Ishikawa (cell line): ENCODE measurements at regions not wholly inside any gene's neighbourhood (a gene's known extent, or its start where the extent isn't known, plus 50 kb on each side); places are given as distances from the start of the nearest gene placed in this dataset.

Experiments
- CEBPB ChIP-seq: IDR thresholded peaks from 2 replicates; pipeline ENCODE4 v1.6.1; 2012
- CREB1 ChIP-seq: IDR thresholded peaks from 2 replicates; pipeline ENCODE4 v1.6.1; 2012; ENCODE audit warnings: low read depth
- EGR1 ChIP-seq: IDR thresholded peaks from 2 replicates; pipeline ENCODE4 v1.6.1; 2012
- EP300 ChIP-seq: IDR thresholded peaks from 2 replicates; pipeline ENCODE4 v1.6.1; 2012; ENCODE audit warnings: borderline replicate concordance
- FOXM1 ChIP-seq: IDR thresholded peaks from 2 replicates; pipeline ENCODE4 v1.6.1; 2012; ENCODE audit warnings: low read depth, borderline replicate concordance
- NFIC ChIP-seq: IDR thresholded peaks from 2 replicates; pipeline ENCODE4 v1.6.1; 2012
- RAD21 ChIP-seq: IDR thresholded peaks from 2 replicates; pipeline ENCODE4 v1.6.1; 2012; ENCODE audit warnings: low read depth
- TAF1 ChIP-seq: IDR thresholded peaks from 2 replicates; pipeline ENCODE4 v1.6.1; 2012; ENCODE audit warnings: low read depth, mild to moderate bottlenecking
- TEAD4 ChIP-seq: IDR thresholded peaks from 2 replicates; pipeline ENCODE4 v1.6.1; 2012
- YY1 ChIP-seq: IDR thresholded peaks from 2 replicates; pipeline ENCODE4 v1.6.1; 2012; ENCODE audit warnings: low read depth
- ZBTB7A ChIP-seq: IDR thresholded peaks from 2 replicates; pipeline ENCODE4 v1.6.1; 2012; ENCODE audit warnings: low read depth
- TF ChIP-seq, protein P1 (sequence below): IDR thresholded peaks from 2 replicates; pipeline ENCODE4 v1.6.1; 2012
- TF ChIP-seq, protein P2 (sequence below): IDR thresholded peaks from 2 replicates; pipeline ENCODE4 v1.6.1; 2012
- TF ChIP-seq, protein P3 (sequence below): IDR thresholded peaks from 2 replicates; pipeline ENCODE4 v1.6.1; 2012; ENCODE audit warnings: low read depth, mild to moderate bottlenecking

- TF ChIP-seq EP300 (no peak), CREB1 (no peak), NFIC (no peak), RAD21 (no peak), CEBPB (no peak), ZBTB7A (no peak), FOXM1 (no peak), EGR1 (no peak), TAF1 (no peak), YY1 (no peak), TEAD4 (no peak)
- TF ChIP-seq, protein P1, sequence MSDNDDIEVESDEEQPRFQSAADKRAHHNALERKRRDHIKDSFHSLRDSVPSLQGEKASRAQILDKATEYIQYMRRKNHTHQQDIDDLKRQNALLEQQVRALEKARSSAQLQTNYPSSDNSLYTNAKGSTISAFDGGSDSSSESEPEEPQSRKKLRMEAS, result no peak
- TF ChIP-seq, protein P2, sequence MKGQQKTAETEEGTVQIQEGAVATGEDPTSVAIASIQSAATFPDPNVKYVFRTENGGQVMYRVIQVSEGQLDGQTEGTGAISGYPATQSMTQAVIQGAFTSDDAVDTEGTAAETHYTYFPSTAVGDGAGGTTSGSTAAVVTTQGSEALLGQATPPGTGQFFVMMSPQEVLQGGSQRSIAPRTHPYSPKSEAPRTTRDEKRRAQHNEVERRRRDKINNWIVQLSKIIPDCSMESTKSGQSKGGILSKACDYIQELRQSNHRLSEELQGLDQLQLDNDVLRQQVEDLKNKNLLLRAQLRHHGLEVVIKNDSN, result no peak
- TF ChIP-seq, protein P3, sequence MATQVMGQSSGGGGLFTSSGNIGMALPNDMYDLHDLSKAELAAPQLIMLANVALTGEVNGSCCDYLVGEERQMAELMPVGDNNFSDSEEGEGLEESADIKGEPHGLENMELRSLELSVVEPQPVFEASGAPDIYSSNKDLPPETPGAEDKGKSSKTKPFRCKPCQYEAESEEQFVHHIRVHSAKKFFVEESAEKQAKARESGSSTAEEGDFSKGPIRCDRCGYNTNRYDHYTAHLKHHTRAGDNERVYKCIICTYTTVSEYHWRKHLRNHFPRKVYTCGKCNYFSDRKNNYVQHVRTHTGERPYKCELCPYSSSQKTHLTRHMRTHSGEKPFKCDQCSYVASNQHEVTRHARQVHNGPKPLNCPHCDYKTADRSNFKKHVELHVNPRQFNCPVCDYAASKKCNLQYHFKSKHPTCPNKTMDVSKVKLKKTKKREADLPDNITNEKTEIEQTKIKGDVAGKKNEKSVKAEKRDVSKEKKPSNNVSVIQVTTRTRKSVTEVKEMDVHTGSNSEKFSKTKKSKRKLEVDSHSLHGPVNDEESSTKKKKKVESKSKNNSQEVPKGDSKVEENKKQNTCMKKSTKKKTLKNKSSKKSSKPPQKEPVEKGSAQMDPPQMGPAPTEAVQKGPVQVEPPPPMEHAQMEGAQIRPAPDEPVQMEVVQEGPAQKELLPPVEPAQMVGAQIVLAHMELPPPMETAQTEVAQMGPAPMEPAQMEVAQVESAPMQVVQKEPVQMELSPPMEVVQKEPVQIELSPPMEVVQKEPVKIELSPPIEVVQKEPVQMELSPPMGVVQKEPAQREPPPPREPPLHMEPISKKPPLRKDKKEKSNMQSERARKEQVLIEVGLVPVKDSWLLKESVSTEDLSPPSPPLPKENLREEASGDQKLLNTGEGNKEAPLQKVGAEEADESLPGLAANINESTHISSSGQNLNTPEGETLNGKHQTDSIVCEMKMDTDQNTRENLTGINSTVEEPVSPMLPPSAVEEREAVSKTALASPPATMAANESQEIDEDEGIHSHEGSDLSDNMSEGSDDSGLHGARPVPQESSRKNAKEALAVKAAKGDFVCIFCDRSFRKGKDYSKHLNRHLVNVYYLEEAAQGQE, result no peak
These were observed 442.8 kb upstream of the PODXL start for GRCh38 chr7:131999193-131999592.
